H1 (cell line): ENCODE measurements at regions not wholly inside any gene's neighbourhood (a gene's known extent, or its start where the extent isn't known, plus 50 kb on each side); places are given as distances from the start of the nearest gene placed in this dataset.

Source experiments
- CTCF ChIA-PET: fragments of 300-600 bp; sonication (Branson Sonifier 250); formaldehyde crosslinking; loops from one replicate; lab custom pipeline; 2021; ENCODE audit not compliant: partially characterized antibody; lab: Charles Lee
- POLR2A ChIA-PET: fragments of 300-600 bp; sonication (Branson Sonifier 250); formaldehyde crosslinking; loops from one replicate; lab custom pipeline; 2021; ENCODE audit warnings: inconsistent platforms; ENCODE audit not compliant: partially characterized antibody; lab: Charles Lee
- DNase-seq, 2 experiments: peaks; one replicate each; pipeline versions ENCODE4 v3.0.0 to v3.0.0-alpha.2; 2010 to 2022; ENCODE audit warnings: low spot score in 2 of 2, low read depth in 1 of 2, mixed read lengths in 1 of 2
- FAIRE-seq: peaks from 2 replicates; lab custom pipeline; 2011; peaks lifted over from hg19 to GRCh38; lab: Jason Lieb, UNC
- H2AFZ ChIP-seq: 2 replicates; pipeline ENCODE4 v1.8.1; 2012; ENCODE audit warnings: low read length, inconsistent platforms
- H2AK5ac ChIP-seq: 2 replicates; pipeline ENCODE4 v1.6.1; 2013; ENCODE audit warnings: low read depth, low read length
- H2BK120ac ChIP-seq: replicated peaks from 2 replicates; pipeline ENCODE3; 2013; ENCODE audit warnings: low read depth, low read length, inconsistent platforms
- H2BK12ac ChIP-seq: 2 replicates; pipeline ENCODE4 v1.6.1; 2013; ENCODE audit warnings: low read depth, low read length
- H2BK15ac ChIP-seq: 2 replicates; pipeline ENCODE4 v1.6.1; 2013; ENCODE audit warnings: low read length
- H2BK20ac ChIP-seq: 2 replicates; pipeline ENCODE4 v1.6.1; 2013; ENCODE audit warnings: low read length
- H2BK5ac ChIP-seq: 2 replicates; pipeline ENCODE4 v1.6.1; 2013; ENCODE audit warnings: low read depth, low read length
- H3K14ac ChIP-seq: 2 replicates; pipeline ENCODE4 v1.6.1; 2013; ENCODE audit warnings: inconsistent platforms; ENCODE audit not compliant: insufficient read length
- H3K18ac ChIP-seq: 2 replicates; pipeline ENCODE4 v1.6.1; 2013; ENCODE audit warnings: low read length; ENCODE audit errors: extremely low read depth
- H3K23ac ChIP-seq: 2 replicates; pipeline ENCODE4 v1.6.1; 2013; ENCODE audit warnings: inconsistent platforms; ENCODE audit not compliant: insufficient read length
- H3K23me2 ChIP-seq: 2 replicates; pipeline ENCODE4 v1.6.1; 2013; ENCODE audit warnings: low read depth, low read length
- H3K27ac ChIP-seq: 2 replicates; pipeline ENCODE4 v1.6.1; 2011; ENCODE audit warnings: low read depth, low read length, inconsistent platforms
- H3K27me3 ChIP-seq, 4 experiments: replicated peaks in 1 of 4; 1 replicate in 1 of 4; 2 replicates in 3 of 4; pipeline versions ENCODE4 v1.6.1 to v1.8.1; 2011 to 2013; ENCODE audit warnings: low read length in 3 of 4, mild to moderate bottlenecking in 3 of 4, inconsistent platforms in 2 of 4, mixed read lengths in 2 of 4, moderate library complexity in 1 of 4; ENCODE audit not compliant: control insufficient read depth in 3 of 4, insufficient read depth in 3 of 4; ENCODE audit errors: extremely low read depth in 1 of 4
- H3K36me3 ChIP-seq, 4 experiments: 2 replicates each; pipeline versions ENCODE4 v1.6.1 to v1.8.1; 2011 to 2013; ENCODE audit warnings: mild to moderate bottlenecking in 4 of 4, low read length in 3 of 4, moderate library complexity in 2 of 4, control low read depth in 1 of 4, inconsistent platforms in 1 of 4; ENCODE audit not compliant: insufficient read depth in 4 of 4, control insufficient read depth in 2 of 4
- H3K4ac ChIP-seq: replicated peaks from 2 replicates; pipeline ENCODE3; 2013; ENCODE audit warnings: low read length, low read depth, mixed read lengths, inconsistent platforms; ENCODE audit not compliant: insufficient read length
- H3K4me1 ChIP-seq, 4 experiments: replicated peaks in 1 of 4; 1 replicate in 1 of 4; 2 replicates in 3 of 4; pipeline versions ENCODE4 v1.6.1 to v1.8.1; 2011 to 2013; ENCODE audit warnings: low read length in 3 of 4, inconsistent platforms in 2 of 4, mixed read lengths in 1 of 4; ENCODE audit not compliant: insufficient read depth in 4 of 4, control insufficient read depth in 3 of 4
- H3K4me2 ChIP-seq, 2 experiments: 2 replicates each; pipeline versions ENCODE4 v1.6.1 to v1.8.1; 2011 to 2013; ENCODE audit warnings: low read depth in 2 of 2, low read length in 2 of 2, control low read depth in 1 of 2, inconsistent platforms in 1 of 2, mild to moderate bottlenecking in 1 of 2; ENCODE audit not compliant: insufficient read depth in 1 of 2
- H3K4me3 ChIP-seq, 4 experiments: fragments of 200-600, 300-600 bp in 1 of 4; sonication (generic), shearing (Covaris generic), sonication (Bioruptor Twin) in 1 of 4; 2 replicates each; pipeline versions ENCODE4 v1.5.1 to v1.8.1; 2011 to 2016; ENCODE audit warnings: low read length in 4 of 4, low read depth in 3 of 4, control low read depth in 2 of 4, inconsistent platforms in 2 of 4, mild to moderate bottlenecking in 2 of 4, mixed read lengths in 1 of 4, moderate library complexity in 1 of 4; ENCODE audit not compliant: insufficient read depth in 2 of 4; ENCODE audit errors: extremely low read depth in 1 of 4
- H3K56ac ChIP-seq: replicated peaks from 2 replicates; pipeline ENCODE3; 2013; ENCODE audit warnings: low read depth, mild to moderate bottlenecking, mixed read lengths, low read length, inconsistent platforms; ENCODE audit not compliant: insufficient read length
- H3K79me1 ChIP-seq: 2 replicates; pipeline ENCODE4 v1.6.1; 2013; ENCODE audit warnings: low read depth, low read length, control low read depth
- H3K79me2 ChIP-seq, 2 experiments: 2 replicates each; pipeline versions ENCODE4 v1.6.1 to v1.8.1; 2012 to 2013; ENCODE audit warnings: low read length in 2 of 2, mild to moderate bottlenecking in 2 of 2, inconsistent platforms in 1 of 2; ENCODE audit not compliant: insufficient read depth in 2 of 2, control insufficient read depth in 1 of 2
- H3K9ac ChIP-seq, 4 experiments: replicated peaks in 1 of 4; 1 replicate in 1 of 4; 2 replicates in 3 of 4; pipeline versions ENCODE4 v1.6.1 to v1.8.1; 2011 to 2013; ENCODE audit warnings: low read depth in 3 of 4, low read length in 3 of 4, control low read depth in 2 of 4, mild to moderate bottlenecking in 2 of 4, moderate library complexity in 2 of 4, inconsistent platforms in 1 of 4; ENCODE audit errors: extremely low read depth in 1 of 4
- H3K9me3 ChIP-seq, 2 experiments: 2 replicates each; pipeline versions ENCODE4 v1.6.1 to v1.8.1; 2012 to 2013; ENCODE audit warnings: mild to moderate bottlenecking in 2 of 2, moderate library complexity in 2 of 2, control low read depth in 1 of 2, inconsistent platforms in 1 of 2, low read depth in 1 of 2, low read length in 1 of 2, mixed read lengths in 1 of 2; ENCODE audit not compliant: insufficient read depth in 2 of 2
- H4K20me1 ChIP-seq, 2 experiments: replicated peaks in 1 of 2; 2 replicates each; pipeline versions ENCODE3 to v1.8.1; 2011 to 2013; ENCODE audit warnings: inconsistent platforms in 2 of 2, low read length in 2 of 2, mild to moderate bottlenecking in 1 of 2; ENCODE audit not compliant: insufficient read depth in 2 of 2, control insufficient read depth in 1 of 2
- H4K5ac ChIP-seq: 2 replicates; pipeline ENCODE4 v1.6.1; 2013; ENCODE audit warnings: low read length, low read depth, mixed read lengths, inconsistent platforms; ENCODE audit not compliant: insufficient read length
- H4K8ac ChIP-seq: 2 replicates; pipeline ENCODE4 v1.8.0; 2013; ENCODE audit warnings: mild to moderate bottlenecking, moderate library complexity, low read length, inconsistent platforms; ENCODE audit not compliant: insufficient read depth; ENCODE audit errors: extremely low read depth
- H4K91ac ChIP-seq: replicated peaks from 2 replicates; pipeline ENCODE3; 2013; ENCODE audit warnings: low read length, mixed read lengths, inconsistent platforms; ENCODE audit not compliant: insufficient read length
- ASH2L ChIP-seq: fragments of 200-600, 300-600 bp; sonication (generic); IDR thresholded peaks from one replicate; pipeline ENCODE4 v1.7.1; 2017; ENCODE audit warnings: low read length
- ATF2 ChIP-seq: IDR thresholded peaks from 2 replicates; pipeline ENCODE4 v1.6.1; 2012; ENCODE audit warnings: low read length, inconsistent platforms
- BRCA1 ChIP-seq: IDR thresholded peaks from 2 replicates; pipeline ENCODE4 v1.6.1; 2012; ENCODE audit warnings: low read depth, low read length, improper control_type of control experiment
- KDM1A ChIP-seq: fragments of 200-600, 300-600 bp; sonication (generic); IDR thresholded peaks from 2 replicates; pipeline ENCODE4 v1.7.1; 2016; ENCODE audit warnings: mild to moderate bottlenecking, low read length, borderline replicate concordance
- POLR2AphosphoS5 ChIP-seq: IDR thresholded peaks from 2 replicates; pipeline ENCODE4 v1.6.1; 2011; ENCODE audit warnings: low read depth, low read length
- WGBS, 2 experiments: shearing (Covaris generic) in 1 of 2; methylation state at CpG; one replicate each; pipeline versions ENCODE4 v1.1.6 to v1.1.7; 2013 to 2015; ENCODE audit warnings: low lambda C conversion rate in 2 of 2, mixed read lengths in 2 of 2, inconsistent platforms in 1 of 2, low coverage in 1 of 2, missing lambda C conversion rate in 1 of 2; ENCODE audit not compliant: insufficient replicate concordance in 2 of 2, insufficient coverage in 1 of 2, insufficient read length in 1 of 2; ENCODE audit errors: extremely low coverage in 1 of 2, missing lambda C conversion rate in 1 of 2; 5-methylcytosine and 5-hydroxymethylcytosine counted together

- POLR2A ChIA-PET: no interaction called here
- no peak for TF ChIP-seq ASH2L
- no peak for TF ChIP-seq POLR2AphosphoS5
- TF ChIP-seq BRCA1: no peak
- TF ChIP-seq KDM1A: no peak
- TF ChIP-seq ATF2: no peak
These were observed 62.9 kb upstream of the FMR1 start for GRCh38 chrX:147848543-147849443.

More at GRCh38 chrX:147848543-147849443, 62.9 kb upstream of the FMR1 start:
- FAIRE-seq (no peak), DNase-seq (no peak)
- Histone ChIP-seq H2BK12ac (no peak overlapping the region), H2BK5ac (no peak overlapping the region), H3K4me2 (peak overlapping the region in 1 of 2 experiments; percentile 13; a peak in 1 of 4 replicates), H3K9me3 (no peaks in the 10 kb centered on the region), H4K8ac (no peak overlapping the region), H3K18ac (no peak overlapping the region), H3K23ac (no peak overlapping the region), H3K9ac (no peak overlapping the region), H2AFZ (no peak overlapping the region), H2BK20ac (no peak overlapping the region), H3K27me3 (no peaks in the 10 kb centered on the region), H3K4me3 (no peak overlapping the region), H4K91ac (no peak overlapping the region), H3K56ac (no peak overlapping the region), H3K79me2 (no peaks in the 10 kb centered on the region), H2BK120ac (no peak overlapping the region), H4K20me1 (no peaks in the 10 kb centered on the region), H4K5ac (no peak overlapping the region), H2AK5ac (no peak overlapping the region), H2BK15ac (no peak overlapping the region), H3K4me1 (no peaks in the 10 kb centered on the region), H3K4ac (no peak overlapping the region), H3K36me3 (no peaks in the 10 kb centered on the region), H3K14ac (no peak overlapping the region), H3K27ac (no peak overlapping the region), H3K79me1 (no peaks in the 10 kb centered on the region), H3K23me2 (no peaks in the 10 kb centered on the region)
- CTCF ChIA-PET: no interaction called here
- 87% methylated on average over 2 of the region's 2 CpGs; no CpG with 5 or more reads in 1 of the 2 experiments for WGBS, 2 experiments
